CD14-positive monocyte (primary cell): ENCODE measurements at regions not wholly inside any gene's neighbourhood (a gene's known extent, or its start where the extent isn't known, plus 50 kb on each side); places are given as distances from the start of the nearest gene placed in this dataset.

Source experiments
- DNase-seq, 3 donors: peaks; one replicate each; pipeline ENCODE4 v3.0.0-alpha.2; 2011 to 2022
- H2AFZ ChIP-seq: 2 replicates; pipeline ENCODE4 v1.6.0; 2012; ENCODE audit warnings: mild to moderate bottlenecking, low read depth, low read length, inconsistent platforms; ENCODE audit not compliant: insufficient read depth, poor library complexity, severe bottlenecking
- H3K27ac ChIP-seq, 2 donors: 1 replicate in 1 of 2; 2 replicates in 1 of 2; pipeline ENCODE4 v1.5.1; 2012 to 2013; ENCODE audit warnings: low read length in 2 of 2, control low read depth in 1 of 2, inconsistent platforms in 1 of 2, low read depth in 1 of 2, mild to moderate bottlenecking in 1 of 2
- H3K27me3 ChIP-seq, 2 donors: one replicate each; pipeline versions ENCODE4 v1.6.0 to v1.6.1; 2011 to 2013; ENCODE audit warnings: low read length in 2 of 2; ENCODE audit not compliant: control insufficient read depth in 2 of 2, insufficient read depth in 2 of 2
- H3K36me3 ChIP-seq, 2 donors: replicated peaks in 1 of 2; 1 replicate in 1 of 2; 2 replicates in 1 of 2; pipeline versions ENCODE4 v1.5.1 to v1.6.1; 2012 to 2013; ENCODE audit warnings: low read length in 2 of 2, control low read depth in 1 of 2, inconsistent platforms in 1 of 2, mild to moderate bottlenecking in 1 of 2; ENCODE audit not compliant: insufficient read depth in 2 of 2, control insufficient read depth in 1 of 2
- H3K4me1 ChIP-seq, 2 donors: 1 replicate in 1 of 2; 2 replicates in 1 of 2; pipeline versions ENCODE4 v1.5.1 to v1.6.1; 2012 to 2013; ENCODE audit warnings: low read length in 2 of 2, control low read depth in 1 of 2, inconsistent platforms in 1 of 2, mild to moderate bottlenecking in 1 of 2, moderate library complexity in 1 of 2; ENCODE audit not compliant: insufficient read depth in 2 of 2, control insufficient read depth in 1 of 2
- H3K4me2 ChIP-seq: replicated peaks from 2 replicates; pipeline ENCODE3; 2012; ENCODE audit warnings: low read length, moderate library complexity, mild to moderate bottlenecking; ENCODE audit not compliant: poor library complexity, severe bottlenecking; ENCODE audit errors: extremely low read depth
- H3K4me3 ChIP-seq, 3 experiments: fragments of 200-600 bp in 1 of 3; sonication (generic) in 1 of 3; replicated peaks in 1 of 3; 1 replicate in 2 of 3; 2 replicates in 1 of 3; pipeline ENCODE4 v1.5.1; 2011 to 2013; ENCODE audit warnings: low read length in 3 of 3, mild to moderate bottlenecking in 3 of 3, control low read depth in 2 of 3, low read depth in 2 of 3, inconsistent platforms in 1 of 3, moderate library complexity in 1 of 3
- H3K79me2 ChIP-seq: 2 replicates; pipeline ENCODE4 v1.6.0; 2012; ENCODE audit warnings: mild to moderate bottlenecking, control low read depth, inconsistent platforms, low read length, moderate library complexity; ENCODE audit not compliant: insufficient read depth
- H3K9ac ChIP-seq: 2 replicates; pipeline ENCODE4 v1.6.0; 2017; ENCODE audit warnings: low read length, mild to moderate bottlenecking; ENCODE audit not compliant: insufficient read depth, poor library complexity, severe bottlenecking
- H3K9me3 ChIP-seq, 2 donors: replicated peaks in 1 of 2; 1 replicate in 1 of 2; 2 replicates in 1 of 2; pipeline versions ENCODE4 v1.5.1 to v1.6.1; 2012 to 2013; ENCODE audit warnings: low read length in 2 of 2, control low read depth in 1 of 2; ENCODE audit not compliant: control insufficient read depth in 1 of 2, insufficient read depth in 1 of 2
- H4K20me1 ChIP-seq: 2 replicates; pipeline ENCODE4 v1.6.0; 2012; ENCODE audit warnings: mild to moderate bottlenecking, low read length, control low read depth, moderate library complexity; ENCODE audit not compliant: insufficient read depth
- H3K27ac Mint-ChIP-seq, 7 donors: one replicate each; pipeline ENCODE4 v1.8.0; 2020; ENCODE audit warnings: mild to moderate bottlenecking in 7 of 7, mixed read lengths in 7 of 7, moderate library complexity in 6 of 7, inconsistent platforms in 2 of 7
- H3K27me3 Mint-ChIP-seq, 3 donors: one replicate each; pipeline ENCODE4 v1.8.0; 2021 to 2022; ENCODE audit warnings: low read depth in 3 of 3, mild to moderate bottlenecking in 3 of 3, mixed read lengths in 3 of 3, moderate library complexity in 3 of 3, inconsistent platforms in 1 of 3
- H3K36me3 Mint-ChIP-seq, 2 donors: one replicate each; pipeline ENCODE4 v1.8.0; 2020; ENCODE audit warnings: mixed read lengths in 2 of 2, inconsistent platforms in 1 of 2, mild to moderate bottlenecking in 1 of 2
- H3K4me1 Mint-ChIP-seq: one replicate; pipeline ENCODE4 v1.8.0; 2020; ENCODE audit warnings: mild to moderate bottlenecking, mixed read lengths
- H3K4me3 Mint-ChIP-seq, 2 donors: one replicate each; pipeline ENCODE4 v1.8.0; 2020; ENCODE audit warnings: mild to moderate bottlenecking in 2 of 2, mixed read lengths in 2 of 2, moderate library complexity in 1 of 2
- H3K9me3 Mint-ChIP-seq, 7 donors: one replicate each; pipeline ENCODE4 v1.8.0; 2020 to 2022; ENCODE audit warnings: mixed read lengths in 7 of 7, mild to moderate bottlenecking in 6 of 7, moderate library complexity in 6 of 7, inconsistent platforms in 2 of 7
- WGBS: methylation state at CpG from one replicate; pipeline ENCODE4 v1.1.5; 2013; ENCODE audit warnings: missing lambda C conversion rate; ENCODE audit not compliant: insufficient coverage; 5-methylcytosine and 5-hydroxymethylcytosine counted together
- intact Hi-C, 2 donors: fragments of 100-400 bp; cut with micrococcal nuclease; formaldehyde crosslinking; loops; one replicate each; pipeline versions ENCODE4 v1.15.0 to v1.15.1; 2023
- TF ChIP-seq, protein P1 (sequence below): fragments of 200-600 bp; IDR thresholded peaks from one replicate; pipeline ENCODE4 v1.8.0; 2022; ENCODE audit warnings: antibody characterized with exemption, mild to moderate bottlenecking

DNA sequence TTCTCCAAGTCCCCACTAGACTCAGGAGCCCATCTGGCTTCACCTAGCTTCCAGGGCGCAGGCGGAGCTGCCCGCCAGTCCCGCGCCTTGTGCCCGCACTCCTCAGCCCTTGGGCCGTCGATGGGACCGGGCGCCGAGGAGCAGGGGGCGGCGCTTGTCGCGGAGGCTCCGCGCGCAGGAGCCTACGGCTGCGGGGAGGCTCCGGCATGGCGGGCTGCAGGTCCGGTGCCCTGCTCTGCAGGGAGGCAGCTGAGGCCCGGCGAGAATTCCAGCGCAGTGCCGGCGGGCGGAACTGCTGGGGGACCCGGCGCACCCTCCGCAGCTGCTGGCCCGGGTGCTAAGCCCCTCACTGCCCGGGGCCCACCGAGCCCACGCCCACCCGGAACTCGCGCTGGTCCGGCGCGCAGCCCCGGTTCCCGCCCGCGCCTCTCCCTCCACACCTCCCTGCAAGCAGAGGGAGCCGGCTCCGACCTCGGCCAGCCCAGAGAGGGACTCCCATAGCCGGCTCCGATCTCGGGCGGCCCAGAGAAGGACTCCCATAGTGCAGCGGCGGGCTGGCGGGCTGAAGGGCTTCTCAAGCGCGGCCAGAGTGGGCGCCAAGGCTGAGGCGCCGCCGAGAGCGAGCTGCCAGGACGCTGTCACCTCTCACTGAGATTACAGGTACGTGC, 78.1 kb upstream of the PJA2 start:
- H3K4me1 Mint-ChIP-seq, result peaks cover 17% of the 10 kb centered on the region
- TF ChIP-seq, protein P1, sequence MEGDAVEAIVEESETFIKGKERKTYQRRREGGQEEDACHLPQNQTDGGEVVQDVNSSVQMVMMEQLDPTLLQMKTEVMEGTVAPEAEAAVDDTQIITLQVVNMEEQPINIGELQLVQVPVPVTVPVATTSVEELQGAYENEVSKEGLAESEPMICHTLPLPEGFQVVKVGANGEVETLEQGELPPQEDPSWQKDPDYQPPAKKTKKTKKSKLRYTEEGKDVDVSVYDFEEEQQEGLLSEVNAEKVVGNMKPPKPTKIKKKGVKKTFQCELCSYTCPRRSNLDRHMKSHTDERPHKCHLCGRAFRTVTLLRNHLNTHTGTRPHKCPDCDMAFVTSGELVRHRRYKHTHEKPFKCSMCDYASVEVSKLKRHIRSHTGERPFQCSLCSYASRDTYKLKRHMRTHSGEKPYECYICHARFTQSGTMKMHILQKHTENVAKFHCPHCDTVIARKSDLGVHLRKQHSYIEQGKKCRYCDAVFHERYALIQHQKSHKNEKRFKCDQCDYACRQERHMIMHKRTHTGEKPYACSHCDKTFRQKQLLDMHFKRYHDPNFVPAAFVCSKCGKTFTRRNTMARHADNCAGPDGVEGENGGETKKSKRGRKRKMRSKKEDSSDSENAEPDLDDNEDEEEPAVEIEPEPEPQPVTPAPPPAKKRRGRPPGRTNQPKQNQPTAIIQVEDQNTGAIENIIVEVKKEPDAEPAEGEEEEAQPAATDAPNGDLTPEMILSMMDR, result no peak
- Histone ChIP-seq H3K9ac (no peak overlapping the region), H3K9me3 (peaks cover 0 to 8% of the 10 kb centered on the region in 2 donors), H3K36me3 (no peaks in the 10 kb centered on the region), H2AFZ (no peak overlapping the region), H3K4me2 (no peak overlapping the region), H3K27ac (no peak overlapping the region), H4K20me1 (no peaks in the 10 kb centered on the region), H3K4me1 (peaks cover 10 to 13% of the 10 kb centered on the region in 2 donors), H3K4me3 (no peak overlapping the region), H3K79me2 (no peaks in the 10 kb centered on the region), H3K27me3 (no peaks in the 10 kb centered on the region)
- DNase-seq, result no peak
- peaks cover 0 to 6% (median 3%) of the 10 kb centered on the region in 3 donors for H3K27me3 Mint-ChIP-seq
- H3K27ac Mint-ChIP-seq, result no peak overlapping the region
- H3K36me3 Mint-ChIP-seq, result no peaks in the 10 kb centered on the region
- 98% methylated on average over 58 of the region's 65 CpGs for WGBS
- peaks cover 0 to 13% (median 6%) of the 10 kb centered on the region in 7 donors for H3K9me3 Mint-ChIP-seq
- intact Hi-C loops, result no loop called here
- no peak overlapping the region for H3K4me3 Mint-ChIP-seq

DNA sequence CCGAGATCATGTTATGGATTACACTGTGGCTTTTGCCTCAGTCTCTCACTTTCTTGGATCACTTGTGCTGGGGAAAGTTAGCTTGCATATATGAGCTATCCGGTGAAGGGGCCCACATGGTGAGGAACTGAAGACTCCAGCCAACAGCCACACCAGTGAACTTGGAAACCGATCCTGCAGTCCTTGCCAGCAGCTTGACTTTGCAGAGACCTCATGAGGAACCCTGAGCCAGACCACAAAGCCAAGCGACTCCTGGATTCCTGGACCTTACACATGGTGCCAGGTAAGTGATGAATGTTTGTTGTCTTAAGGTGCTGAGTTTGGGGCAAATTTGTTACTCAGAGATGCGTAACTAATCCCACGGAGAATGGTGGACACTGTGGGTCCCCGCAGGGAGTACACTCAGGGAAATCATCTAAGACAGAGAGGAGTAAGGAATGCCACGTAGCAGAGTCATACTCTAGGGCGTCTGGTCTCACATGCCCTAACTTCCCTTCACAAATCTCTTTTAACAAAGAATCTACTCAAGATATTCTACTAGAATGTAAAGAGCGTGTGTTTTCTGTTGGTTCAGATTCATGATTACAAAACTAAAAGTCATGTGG, 76.5 kb upstream of the PJA2 start:
- H3K27ac Mint-ChIP-seq, result no peak overlapping the region
- no peaks in the 10 kb centered on the region for H3K36me3 Mint-ChIP-seq
- H3K79me2 ChIP-seq, result no peaks in the 10 kb centered on the region
- H3K27ac ChIP-seq, result no peak overlapping the region
- H2AFZ ChIP-seq, result no peak overlapping the region
- TF ChIP-seq, protein P1, result no peak
- no peak overlapping the region for H3K4me3 ChIP-seq
- peaks cover 0 to 13% (median 6%) of the 10 kb centered on the region in 7 donors for H3K9me3 Mint-ChIP-seq
- no peaks in the 10 kb centered on the region for H3K36me3 ChIP-seq
- no peaks in the 10 kb centered on the region for H3K27me3 ChIP-seq
- H3K27me3 Mint-ChIP-seq, result peaks cover 0 to 8% (median 4%) of the 10 kb centered on the region in 3 donors
- no peak overlapping the region for H3K9ac ChIP-seq
- H3K4me1 ChIP-seq, result peaks cover 12 to 14% of the 10 kb centered on the region in 2 donors
- DNase-seq, result no peak
- H3K9me3 ChIP-seq, result peaks cover 0 to 8% of the 10 kb centered on the region in 2 donors
- H3K4me2 ChIP-seq, result no peak overlapping the region
- H4K20me1 ChIP-seq, result no peaks in the 10 kb centered on the region
- WGBS, result 96% methylated on average over 4 of the region's 10 CpGs
- peaks cover 20% of the 10 kb centered on the region for H3K4me1 Mint-ChIP-seq
- intact Hi-C loops, result no loop called here
- no peak overlapping the region for H3K4me3 Mint-ChIP-seq
